ENCODE measurements at regions not wholly inside any gene's neighbourhood (a gene's known extent, or its start where the extent isn't known, plus 50 kb on each side); places are given as distances from the start of the nearest gene placed in this dataset.

GRCh38 chr1:201774224-201774982, 54.6 kb upstream of the IPO9 start:
- no peak for DNase-seq

- no peak for DNase-seq
Observed at GRCh38 chr1:201774983-201775344, 54.0 kb upstream of the IPO9 start.

- DNase-seq = no peak
Observed at GRCh38 chr1:201775380-201775779, 53.6 kb upstream of the IPO9 start.

GRCh38 chr1:201778279-201779065, 50.5 kb upstream of the IPO9 start:
- no peak for DNase-seq

All from NCI-H2171 treated with DMSO at 0.1 percent for 48 hours (cell line).